GM12875 (cell line): ENCODE measurements at regions not wholly inside any gene's neighbourhood (a gene's known extent, or its start where the extent isn't known, plus 50 kb on each side); places are given as distances from the start of the nearest gene placed in this dataset.
"Not testable (repeated sequence)": the region's sequence is repeated elsewhere in the genome, so short reads cannot be mapped to it uniquely, and the experiment has no call there.

Experiments
- H3K4me3 ChIP-seq: one replicate; pipeline ENCODE4 v1.5.1; 2011; ENCODE audit warnings: low read depth, low read length, control low read depth
- TF ChIP-seq, protein P1 (sequence below): IDR thresholded peaks from 2 replicates; pipeline ENCODE4 v1.5.1; 2011; ENCODE audit warnings: low read depth, mild to moderate bottlenecking, control low read depth, inconsistent platforms, low read length, moderate library complexity, borderline replicate concordance; ENCODE audit not compliant: insufficient read depth

DNA sequence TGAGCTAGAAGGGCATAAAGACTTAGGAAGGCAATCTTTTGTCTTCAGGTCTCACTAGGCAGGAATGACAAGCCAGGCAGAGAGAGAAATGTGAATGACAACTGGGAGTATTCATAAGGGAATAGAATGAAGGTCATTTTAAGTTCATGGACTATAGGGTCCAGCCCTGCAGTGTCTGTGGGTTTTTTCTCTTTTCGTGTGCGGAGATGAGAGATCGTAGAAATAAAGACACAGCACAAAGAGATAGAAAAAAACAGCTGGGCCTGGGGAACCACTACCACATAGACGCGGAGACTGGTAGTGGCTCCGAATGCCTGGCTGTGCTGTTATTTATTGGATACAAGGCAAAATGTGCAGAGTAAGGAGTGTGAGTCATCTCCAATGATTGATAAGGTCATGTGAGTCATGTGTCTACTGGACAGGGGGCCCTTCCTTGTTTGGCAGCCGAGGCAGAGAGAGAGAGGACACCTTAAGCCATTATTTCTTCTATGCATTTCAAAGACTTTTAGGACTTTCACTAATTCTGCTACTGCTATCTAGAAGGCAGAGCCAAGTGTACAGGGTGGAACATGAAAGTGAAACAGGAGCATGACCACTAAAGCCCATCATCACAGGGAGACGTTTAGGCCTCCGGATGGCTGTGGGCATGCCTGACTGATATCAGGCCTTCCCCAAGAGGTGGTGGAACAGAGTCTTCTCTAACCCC lies 921.8 kb upstream of the PCDH10 start:
- no peak overlapping the region for H3K4me3 ChIP-seq
- TF ChIP-seq, protein P1, sequence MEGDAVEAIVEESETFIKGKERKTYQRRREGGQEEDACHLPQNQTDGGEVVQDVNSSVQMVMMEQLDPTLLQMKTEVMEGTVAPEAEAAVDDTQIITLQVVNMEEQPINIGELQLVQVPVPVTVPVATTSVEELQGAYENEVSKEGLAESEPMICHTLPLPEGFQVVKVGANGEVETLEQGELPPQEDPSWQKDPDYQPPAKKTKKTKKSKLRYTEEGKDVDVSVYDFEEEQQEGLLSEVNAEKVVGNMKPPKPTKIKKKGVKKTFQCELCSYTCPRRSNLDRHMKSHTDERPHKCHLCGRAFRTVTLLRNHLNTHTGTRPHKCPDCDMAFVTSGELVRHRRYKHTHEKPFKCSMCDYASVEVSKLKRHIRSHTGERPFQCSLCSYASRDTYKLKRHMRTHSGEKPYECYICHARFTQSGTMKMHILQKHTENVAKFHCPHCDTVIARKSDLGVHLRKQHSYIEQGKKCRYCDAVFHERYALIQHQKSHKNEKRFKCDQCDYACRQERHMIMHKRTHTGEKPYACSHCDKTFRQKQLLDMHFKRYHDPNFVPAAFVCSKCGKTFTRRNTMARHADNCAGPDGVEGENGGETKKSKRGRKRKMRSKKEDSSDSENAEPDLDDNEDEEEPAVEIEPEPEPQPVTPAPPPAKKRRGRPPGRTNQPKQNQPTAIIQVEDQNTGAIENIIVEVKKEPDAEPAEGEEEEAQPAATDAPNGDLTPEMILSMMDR, result no peak

DNA sequence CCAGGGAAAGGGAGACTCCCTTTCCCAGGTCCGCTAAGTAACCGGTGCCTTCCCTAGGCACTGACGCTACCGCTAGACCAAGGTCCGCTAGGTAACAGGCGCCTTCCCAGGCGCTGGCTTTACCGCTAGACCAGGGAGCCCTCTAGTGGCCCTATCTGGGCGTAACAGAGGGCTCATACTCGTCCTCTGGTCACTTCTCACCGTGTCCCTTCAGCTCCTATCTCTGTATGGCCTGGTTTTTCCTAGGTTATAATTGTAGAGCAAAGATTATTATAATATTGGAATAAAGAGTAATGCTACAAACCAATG lies 921.3 kb upstream of the PCDH10 start:
- TF ChIP-seq, protein P1, result 0 out of 2 replicates have a peak, but pooled peaks have one; percentile 18
- H3K4me3 ChIP-seq, result not testable (repeated sequence)

DNA sequence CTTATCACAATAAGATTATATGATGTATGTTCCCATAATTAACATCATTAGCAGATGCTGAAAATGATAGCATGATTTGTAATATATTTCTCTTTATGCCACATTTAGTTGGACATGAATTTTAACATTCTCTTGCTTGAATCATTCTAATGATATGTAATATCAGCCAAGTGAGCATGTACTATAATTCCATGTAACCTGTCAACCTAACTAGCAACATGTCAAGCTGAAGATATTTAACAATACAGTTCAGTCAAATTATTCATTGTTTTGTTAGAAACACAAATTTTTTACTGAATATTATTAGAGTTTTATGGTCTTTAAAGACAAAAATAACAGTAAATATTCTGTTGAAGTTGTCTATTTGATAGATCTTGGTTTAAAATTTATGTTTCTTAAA lies 920.4 kb upstream of the PCDH10 start:
- TF ChIP-seq, protein P1, result no peak

GRCh38 chr4:132230025-132230424 lies 919.1 kb upstream of the PCDH10 start:
- TF ChIP-seq, protein P1, result no peak
- H3K4me3 ChIP-seq, result no peak overlapping the region

More for the DNA sequence above, 920.4 kb upstream of the PCDH10 start:
- no peak overlapping the region for H3K4me3 ChIP-seq

DNA sequence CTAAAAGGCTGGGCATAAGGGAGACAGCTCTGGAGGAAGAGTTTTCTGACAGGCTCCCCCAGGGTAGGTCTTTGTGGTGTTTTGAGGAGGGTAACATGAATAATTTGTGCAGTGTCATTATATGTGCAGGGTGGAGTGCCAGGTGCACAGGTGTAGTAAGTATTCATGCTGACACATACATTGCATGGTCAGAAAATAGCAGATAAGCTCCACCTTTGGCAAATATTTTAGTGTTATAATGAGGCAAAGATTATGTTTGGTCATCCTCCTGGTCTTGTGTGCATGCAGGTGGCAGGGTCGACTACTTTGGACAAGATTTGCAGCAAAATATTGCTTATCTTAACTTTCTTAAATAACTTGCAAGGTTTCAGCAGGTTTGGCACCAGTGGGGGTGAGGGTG lies 910.4 kb upstream of the PCDH10 start:
- H3K4me3 ChIP-seq, result no peak overlapping the region
- TF ChIP-seq, protein P1, result no peak

DNA sequence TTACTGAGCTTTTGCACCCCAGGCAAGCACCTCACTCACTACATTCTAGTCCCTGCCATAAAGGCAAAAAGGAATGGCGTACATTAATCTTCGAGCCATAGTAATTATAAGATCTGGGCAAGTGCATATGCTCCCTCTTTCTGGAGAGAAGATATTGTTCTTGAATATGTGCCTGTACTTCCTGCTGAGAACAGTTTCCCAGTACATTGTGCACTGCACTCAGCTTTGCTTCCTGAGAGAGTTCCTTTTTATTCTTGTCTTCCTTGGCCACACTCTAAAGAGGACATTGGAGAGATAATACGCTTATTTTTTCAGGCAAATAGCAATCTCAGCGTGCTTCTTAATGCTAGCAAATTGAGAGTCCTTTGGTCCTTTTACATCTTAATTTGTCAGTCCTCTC lies 909.0 kb upstream of the PCDH10 start:
- TF ChIP-seq, protein P1, result no peak
- no peak overlapping the region for H3K4me3 ChIP-seq

DNA sequence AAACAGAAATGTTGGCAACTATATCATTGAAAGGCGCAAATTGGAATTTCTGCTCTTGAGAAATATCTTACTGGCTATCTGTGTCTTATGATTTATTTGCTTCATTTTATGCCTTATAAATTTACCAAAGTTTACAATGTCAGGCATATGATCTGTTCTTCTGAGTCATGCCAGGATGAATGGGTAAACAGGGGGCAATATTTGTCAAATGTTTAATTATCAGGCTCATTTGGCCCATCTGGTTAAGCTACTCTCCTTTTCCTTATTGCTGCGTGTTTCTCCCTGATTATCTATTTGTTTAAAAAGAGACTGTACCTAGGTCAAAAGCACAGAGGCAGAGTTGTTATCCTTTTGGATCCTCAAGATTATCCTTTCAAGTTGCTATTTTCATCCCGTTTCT lies 903.8 kb upstream of the PCDH10 start:
- TF ChIP-seq, protein P1, result no peak
- H3K4me3 ChIP-seq, result no peak overlapping the region
